A673 (cell line): ENCODE measurements at regions not wholly inside any gene's neighbourhood (a gene's known extent, or its start where the extent isn't known, plus 50 kb on each side); places are given as distances from the start of the nearest gene placed in this dataset.

Experiments
- EZH2 ChIP-seq: fragments of 200-600 bp; sonication (generic); IDR thresholded peaks from 2 replicates; pipeline ENCODE4 v1.6.1; 2017; ENCODE audit warnings: borderline replicate concordance, low read depth, mild to moderate bottlenecking, mixed read lengths, antibody characterized with exemption, low read length; ENCODE audit not compliant: poor library complexity, severe bottlenecking
- TF ChIP-seq, protein P1 (sequence below): fragments of 300-800, 200-600 bp; sonication (generic); conservative IDR thresholded peaks from 2 replicates; pipeline ENCODE4 v1.5.1; 2017; ENCODE audit warnings: low read depth, mild to moderate bottlenecking, antibody characterized with exemption, low read length, moderate library complexity, mixed read lengths

DNA sequence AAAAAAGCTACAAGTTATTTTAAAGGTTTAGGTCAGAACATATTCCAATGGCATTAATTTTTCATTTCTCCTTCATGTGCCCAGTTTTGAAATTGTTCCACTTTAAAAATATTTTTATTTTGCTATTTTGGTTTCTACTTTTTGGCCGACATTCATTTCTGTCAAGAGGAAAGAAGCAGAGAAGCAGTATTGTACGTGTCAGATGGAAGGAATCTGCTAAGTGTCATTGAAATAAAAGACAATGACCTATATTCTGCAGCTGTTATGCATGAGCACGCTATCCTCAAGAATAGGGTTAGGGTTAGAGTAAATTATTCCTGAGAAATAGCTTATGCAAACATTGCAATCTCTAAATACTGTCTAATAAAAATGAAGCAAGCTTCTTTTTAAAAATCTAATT is 941.7 kb downstream of the TUSC7 start:
- TF ChIP-seq, protein P1, sequence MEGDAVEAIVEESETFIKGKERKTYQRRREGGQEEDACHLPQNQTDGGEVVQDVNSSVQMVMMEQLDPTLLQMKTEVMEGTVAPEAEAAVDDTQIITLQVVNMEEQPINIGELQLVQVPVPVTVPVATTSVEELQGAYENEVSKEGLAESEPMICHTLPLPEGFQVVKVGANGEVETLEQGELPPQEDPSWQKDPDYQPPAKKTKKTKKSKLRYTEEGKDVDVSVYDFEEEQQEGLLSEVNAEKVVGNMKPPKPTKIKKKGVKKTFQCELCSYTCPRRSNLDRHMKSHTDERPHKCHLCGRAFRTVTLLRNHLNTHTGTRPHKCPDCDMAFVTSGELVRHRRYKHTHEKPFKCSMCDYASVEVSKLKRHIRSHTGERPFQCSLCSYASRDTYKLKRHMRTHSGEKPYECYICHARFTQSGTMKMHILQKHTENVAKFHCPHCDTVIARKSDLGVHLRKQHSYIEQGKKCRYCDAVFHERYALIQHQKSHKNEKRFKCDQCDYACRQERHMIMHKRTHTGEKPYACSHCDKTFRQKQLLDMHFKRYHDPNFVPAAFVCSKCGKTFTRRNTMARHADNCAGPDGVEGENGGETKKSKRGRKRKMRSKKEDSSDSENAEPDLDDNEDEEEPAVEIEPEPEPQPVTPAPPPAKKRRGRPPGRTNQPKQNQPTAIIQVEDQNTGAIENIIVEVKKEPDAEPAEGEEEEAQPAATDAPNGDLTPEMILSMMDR, result no peak
- no peak for TF ChIP-seq EZH2
